OCI-LY7 (cell line): ENCODE measurements at regions not wholly inside any gene's neighbourhood (a gene's known extent, or its start where the extent isn't known, plus 50 kb on each side); places are given as distances from the start of the nearest gene placed in this dataset.
"Not testable (repeated sequence)": the region's sequence is repeated elsewhere in the genome, so short reads cannot be mapped to it uniquely, and the experiment has no call there.

Experiments used
- BruUV-seq: library from RNA; stranded (reverse); fragments of 400-500 nt; replicated peaks from 2 replicates; lab custom pipeline; 2021; lab: Mats Ljungman, UMichigan
- CTCF ChIA-PET: fragments of 300-600 bp; sonication (Branson Sonifier 250); formaldehyde crosslinking; loops from one replicate; lab custom pipeline; 2022; ENCODE audit warnings: antibody characterized with exemption; ENCODE audit not compliant: unreplicated experiment; lab: Charles Lee
- POLR2A ChIA-PET: fragments of 300-600 bp; sonication (Branson Sonifier 250); formaldehyde crosslinking; loops from one replicate; lab custom pipeline; 2022; ENCODE audit warnings: antibody characterized with exemption; lab: Charles Lee
- DNase-seq: peaks from one replicate; pipeline ENCODE4 v3.0.0-alpha.2; 2015; ENCODE audit warnings: low spot score
- H2AFZ ChIP-seq: fragments of 200-600 bp; sonication (generic), shearing (Covaris generic); 2 replicates; pipeline ENCODE4 v1.6.1; 2014; ENCODE audit warnings: mild to moderate bottlenecking, antibody characterized with exemption, low read length, moderate library complexity
- H3K27ac ChIP-seq: fragments of 200-600 bp; sonication (generic); 2 replicates; pipeline ENCODE4 v1.5.1; 2014; ENCODE audit warnings: mixed run types, low read depth, mild to moderate bottlenecking, moderate library complexity, low read length, inconsistent platforms; ENCODE audit not compliant: poor library complexity, severe bottlenecking
- H3K36me3 ChIP-seq: fragments of 200-600 bp; sonication (generic); 2 replicates; pipeline ENCODE4 v1.6.1; 2014; ENCODE audit warnings: mild to moderate bottlenecking, antibody characterized with exemption, low read length, moderate library complexity, mixed read lengths; ENCODE audit not compliant: insufficient read depth
- H3K4me1 ChIP-seq: fragments of 200-600 bp; sonication (generic); 2 replicates; pipeline ENCODE4 v1.5.1; 2014; ENCODE audit warnings: mild to moderate bottlenecking, low read length; ENCODE audit not compliant: insufficient read depth, poor library complexity, severe bottlenecking
- H3K4me2 ChIP-seq: fragments of 200-600 bp; sonication (generic); 2 replicates; pipeline ENCODE4 v1.6.1; 2014; ENCODE audit warnings: mild to moderate bottlenecking, low read length
- H3K4me3 ChIP-seq: fragments of 200-600 bp; sonication (generic); 2 replicates; pipeline ENCODE4 v1.5.1; 2014; ENCODE audit warnings: mild to moderate bottlenecking, low read depth, low read length; ENCODE audit not compliant: poor library complexity, severe bottlenecking
- H3K79me2 ChIP-seq: fragments of 200-600 bp; sonication (generic); 2 replicates; pipeline ENCODE4 v1.6.1; 2016; ENCODE audit warnings: low read depth, mild to moderate bottlenecking, low read length, moderate library complexity, mixed read lengths; ENCODE audit not compliant: insufficient read depth
- H3K9me2 ChIP-seq: fragments of 200-600 bp; sonication (generic); 2 replicates; pipeline ENCODE4 v1.6.1; 2016; ENCODE audit warnings: mild to moderate bottlenecking, low read length, mixed read lengths; ENCODE audit not compliant: insufficient read depth
- H3K9me3 ChIP-seq: fragments of 200-600 bp; sonication (generic); 2 replicates; pipeline ENCODE4 v1.6.1; 2014; ENCODE audit warnings: mild to moderate bottlenecking, mixed run types, low read length, mixed read lengths
- H4K20me1 ChIP-seq: fragments of 200-600 bp; sonication (generic); 2 replicates; pipeline ENCODE4 v1.6.1; 2014; ENCODE audit warnings: mild to moderate bottlenecking, antibody characterized with exemption, low read length, moderate library complexity, mixed read lengths; ENCODE audit not compliant: insufficient read depth
- CTCF ChIP-seq: fragments of 200-600 bp; sonication (generic); conservative IDR thresholded peaks from 2 replicates; pipeline ENCODE4 v1.5.1; 2014; ENCODE audit warnings: mild to moderate bottlenecking, antibody characterized with exemption, low read length, moderate library complexity, mixed read lengths
- EZH2phosphoT487 ChIP-seq: fragments of 200-600 bp; sonication (generic); IDR thresholded peaks from 2 replicates; pipeline ENCODE4 v1.6.1; 2018; ENCODE audit warnings: low read depth, borderline replicate concordance, mild to moderate bottlenecking, mixed run types, antibody characterized with exemption, low read length, moderate library complexity, mixed read lengths
- intact Hi-C: fragments of 100-400 bp; cut with micrococcal nuclease; formaldehyde crosslinking; loops from one replicate; pipeline ENCODE4 v1.10.0; 2022; ENCODE audit not compliant: unreplicated experiment

- POLR2A ChIA-PET: no interaction called here
- no peaks in the 10 kb centered on the region for H3K36me3 ChIP-seq
- CTCF ChIA-PET: no interaction called here
- no peak overlapping the region for H2AFZ ChIP-seq
- H3K9me3 ChIP-seq: no peaks in the 10 kb centered on the region
- no peaks in the 10 kb centered on the region for H4K20me1 ChIP-seq
- intact Hi-C loops: no loop called here
- TF ChIP-seq EZH2phosphoT487: no peak
- no peak for TF ChIP-seq CTCF
- no peaks in the 10 kb centered on the region for H3K79me2 ChIP-seq
- H3K9me2 ChIP-seq: no peaks in the 10 kb centered on the region; the same call in 1 of the 2 replicates
- H3K27ac ChIP-seq: no peak overlapping the region
- no peaks in the 10 kb centered on the region for H3K4me1 ChIP-seq
- H3K4me2 ChIP-seq: no peak overlapping the region
- no TSS peak for BruUV-seq
- H3K4me3 ChIP-seq: no peak overlapping the region
- no peak for DNase-seq
Observed at GRCh38 chr3:144487011-144487410, 515.4 kb downstream of the DIPK2A start.

- H3K36me3 ChIP-seq: no peaks in the 10 kb centered on the region
- H3K27ac ChIP-seq: no peak overlapping the region
- H3K4me1 ChIP-seq: no peaks in the 10 kb centered on the region
- POLR2A ChIA-PET: interaction anchor here (0.6 kb wide), 1 partner anchor 61 kb away, joined by 4 read pairs; no protein-coding TSS in a partner anchor
- H3K79me2 ChIP-seq: no peaks in the 10 kb centered on the region
- H4K20me1 ChIP-seq: no peaks in the 10 kb centered on the region
- intact Hi-C loops: no loop called here
- no peak for TF ChIP-seq CTCF
- H2AFZ ChIP-seq: no peak overlapping the region
- H3K4me3 ChIP-seq: no peak overlapping the region
- no peak overlapping the region for H3K4me2 ChIP-seq
- H3K9me2 ChIP-seq: no peaks in the 10 kb centered on the region; the same call in 1 of the 2 replicates
- no peaks in the 10 kb centered on the region for H3K9me3 ChIP-seq
- CTCF ChIA-PET: no interaction called here
- no peak for DNase-seq
- no TSS peak for BruUV-seq
Observed at GRCh38 chr3:144488927-144489326, 517.3 kb downstream of the DIPK2A start.

GRCh38 chr3:144491333-144491732 is 519.7 kb downstream of the DIPK2A start:
- H3K4me1 ChIP-seq: no peaks in the 10 kb centered on the region
- H3K79me2 ChIP-seq: no peaks in the 10 kb centered on the region
- intact Hi-C loops: no loop called here
- no peak overlapping the region for H3K4me2 ChIP-seq
- no peaks in the 10 kb centered on the region for H4K20me1 ChIP-seq
- no peak overlapping the region for H2AFZ ChIP-seq
- TF ChIP-seq CTCF: no peak
- TF ChIP-seq EZH2phosphoT487: no peak
- ChIA-PET CTCF (no interaction called here), POLR2A (no interaction called here)
- no peaks in the 10 kb centered on the region; the same call in 1 of the 2 replicates for H3K9me2 ChIP-seq
- no peak overlapping the region for H3K4me3 ChIP-seq
- no TSS peak for BruUV-seq
- H3K27ac ChIP-seq: no peak overlapping the region
- H3K36me3 ChIP-seq: no peaks in the 10 kb centered on the region
- no peaks in the 10 kb centered on the region for H3K9me3 ChIP-seq
- no peak for DNase-seq

GRCh38 chr3:144494651-144495050 is 523.0 kb downstream of the DIPK2A start:
- H4K20me1 ChIP-seq, H3K9me2 ChIP-seq, H3K27ac ChIP-seq, H3K79me2 ChIP-seq, H3K4me3 ChIP-seq, POLR2A ChIA-PET, H2AFZ ChIP-seq, BruUV-seq, H3K4me1 ChIP-seq, intact Hi-C loops, DNase-seq, H3K4me2 ChIP-seq, H3K36me3 ChIP-seq, H3K9me3 ChIP-seq, CTCF ChIA-PET: not testable (repeated sequence)
